Nephron (organoid): ENCODE measurements at regions not wholly inside any gene's neighbourhood (a gene's known extent, or its start where the extent isn't known, plus 50 kb on each side); places are given as distances from the start of the nearest gene placed in this dataset.
"Not testable (repeated sequence)": the region's sequence is repeated elsewhere in the genome, so short reads cannot be mapped to it uniquely, and the experiment has no call there.

Experiments
- H3K27ac Mint-ChIP-seq, 3 experiments: 2 replicates each; pipeline ENCODE4 v1.8.0; 2020; ENCODE audit warnings: mixed read lengths in 3 of 3, mild to moderate bottlenecking in 2 of 3, moderate library complexity in 1 of 3
- H3K27me3 Mint-ChIP-seq: 2 replicates; pipeline ENCODE4 v1.8.0; 2021; ENCODE audit warnings: low read depth, mild to moderate bottlenecking, moderate library complexity, mixed read lengths
- H3K36me3 Mint-ChIP-seq: 2 replicates; pipeline ENCODE4 v1.8.0; 2020; ENCODE audit warnings: low read depth, mixed read lengths
- H3K4me1 Mint-ChIP-seq: 2 replicates; pipeline ENCODE4 v1.8.0; 2020; ENCODE audit warnings: mixed read lengths
- H3K4me3 Mint-ChIP-seq, 3 experiments: 2 replicates each; pipeline ENCODE4 v1.8.0; 2020; ENCODE audit warnings: mild to moderate bottlenecking in 3 of 3, mixed read lengths in 3 of 3, moderate library complexity in 2 of 3
- H3K9me3 Mint-ChIP-seq: 2 replicates; pipeline ENCODE4 v1.8.0; 2020; ENCODE audit warnings: mixed read lengths
- TF ChIP-seq, protein P1 (sequence below), 3 experiments: fragments of 200-600 bp; sonication (generic); IDR thresholded peaks; one replicate each; pipeline ENCODE4 v1.5.0; 2021; ENCODE audit warnings: antibody characterized with exemption in 3 of 3; ENCODE audit not compliant: unreplicated experiment in 3 of 3

GRCh38 chr5:155822177-155822576, 504.8 kb upstream of the SGCD start:
- H3K27ac Mint-ChIP-seq = no peak overlapping the region
- H3K4me1 Mint-ChIP-seq = no peaks in the 10 kb centered on the region
- TF ChIP-seq, protein P1, sequence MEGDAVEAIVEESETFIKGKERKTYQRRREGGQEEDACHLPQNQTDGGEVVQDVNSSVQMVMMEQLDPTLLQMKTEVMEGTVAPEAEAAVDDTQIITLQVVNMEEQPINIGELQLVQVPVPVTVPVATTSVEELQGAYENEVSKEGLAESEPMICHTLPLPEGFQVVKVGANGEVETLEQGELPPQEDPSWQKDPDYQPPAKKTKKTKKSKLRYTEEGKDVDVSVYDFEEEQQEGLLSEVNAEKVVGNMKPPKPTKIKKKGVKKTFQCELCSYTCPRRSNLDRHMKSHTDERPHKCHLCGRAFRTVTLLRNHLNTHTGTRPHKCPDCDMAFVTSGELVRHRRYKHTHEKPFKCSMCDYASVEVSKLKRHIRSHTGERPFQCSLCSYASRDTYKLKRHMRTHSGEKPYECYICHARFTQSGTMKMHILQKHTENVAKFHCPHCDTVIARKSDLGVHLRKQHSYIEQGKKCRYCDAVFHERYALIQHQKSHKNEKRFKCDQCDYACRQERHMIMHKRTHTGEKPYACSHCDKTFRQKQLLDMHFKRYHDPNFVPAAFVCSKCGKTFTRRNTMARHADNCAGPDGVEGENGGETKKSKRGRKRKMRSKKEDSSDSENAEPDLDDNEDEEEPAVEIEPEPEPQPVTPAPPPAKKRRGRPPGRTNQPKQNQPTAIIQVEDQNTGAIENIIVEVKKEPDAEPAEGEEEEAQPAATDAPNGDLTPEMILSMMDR (IDR thresholded peaks at IDR 0.05; ENCODE audit: unreplicated experiment in 3 of 3) = no peak
- no peaks in the 10 kb centered on the region for H3K9me3 Mint-ChIP-seq
- no peaks in the 10 kb centered on the region for H3K27me3 Mint-ChIP-seq
- H3K4me3 Mint-ChIP-seq = no peak overlapping the region
- H3K36me3 Mint-ChIP-seq = no peaks in the 10 kb centered on the region

DNA sequence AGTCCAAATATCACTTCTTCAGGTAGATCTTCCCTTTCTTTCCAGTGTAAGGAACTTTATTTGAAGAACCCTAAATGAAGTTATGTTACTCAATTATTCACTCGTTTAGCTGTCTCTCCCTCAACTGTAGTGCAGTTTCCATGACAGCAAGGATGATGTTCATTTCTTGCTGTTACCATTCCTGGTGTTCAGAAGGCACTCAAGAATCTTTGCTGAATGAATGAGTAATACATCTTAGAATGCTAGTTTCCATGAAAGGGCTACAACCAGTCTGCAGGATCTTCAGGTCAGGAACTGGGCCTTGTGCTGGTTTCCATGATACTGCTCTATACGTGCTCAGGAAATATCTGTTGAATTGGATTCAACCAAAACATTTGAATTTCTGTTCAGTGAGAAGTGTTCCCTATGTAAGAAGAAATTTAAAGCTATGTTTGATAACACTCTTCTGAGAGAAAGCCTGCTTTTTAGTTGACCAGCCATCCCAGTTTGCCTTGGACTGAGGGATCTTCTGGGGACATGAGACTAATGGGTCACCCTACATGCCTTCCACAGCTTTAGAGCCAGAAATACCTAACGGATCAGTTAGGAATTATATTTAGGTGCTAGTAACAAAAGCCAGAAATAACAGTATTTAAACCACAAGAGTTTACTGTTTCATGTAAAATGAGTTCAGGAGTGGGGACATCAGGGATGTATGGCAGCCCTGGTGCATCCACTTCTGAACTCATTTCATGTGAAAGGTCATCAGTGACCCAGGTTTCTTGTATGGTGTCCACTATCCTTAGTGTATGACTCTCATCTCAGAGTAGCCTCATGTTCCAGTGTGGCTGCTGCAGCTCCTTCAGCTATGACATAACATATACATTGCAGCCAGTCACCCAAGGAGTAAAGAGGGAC, 500.1 kb upstream of the SGCD start:
- no peaks in the 10 kb centered on the region for H3K36me3 Mint-ChIP-seq
- H3K27ac Mint-ChIP-seq = no peak overlapping the region
- no peaks in the 10 kb centered on the region for H3K9me3 Mint-ChIP-seq
- H3K4me1 Mint-ChIP-seq = no peaks in the 10 kb centered on the region
- TF ChIP-seq, protein P1 (IDR thresholded peaks at IDR 0.05; ENCODE audit: unreplicated experiment in 3 of 3) = no peak
- no peak overlapping the region for H3K4me3 Mint-ChIP-seq
- H3K27me3 Mint-ChIP-seq = no peaks in the 10 kb centered on the region

DNA sequence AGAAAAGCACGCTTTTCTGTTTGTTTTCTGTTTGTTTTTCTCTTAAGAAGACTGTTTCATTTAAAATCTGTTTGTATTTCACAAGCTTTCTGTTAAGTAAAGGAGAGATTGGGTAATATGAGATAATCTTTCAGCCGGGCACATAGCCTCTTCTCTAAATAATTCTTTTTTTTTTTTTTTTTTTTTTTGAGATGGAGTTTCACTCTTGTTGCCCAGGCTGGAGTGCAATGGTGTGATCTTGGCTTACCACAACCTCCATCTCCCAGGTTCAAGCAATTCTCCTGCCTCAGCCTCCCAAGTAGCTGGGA, 499.5 kb upstream of the SGCD start:
- H3K4me1 Mint-ChIP-seq, H3K27ac Mint-ChIP-seq, H3K36me3 Mint-ChIP-seq, H3K9me3 Mint-ChIP-seq, H3K4me3 Mint-ChIP-seq, H3K27me3 Mint-ChIP-seq: not testable (repeated sequence)

GRCh38 chr5:155827949-155828348, 499.0 kb upstream of the SGCD start:
- Mint-ChIP-seq H3K27ac (no peak overlapping the region), H3K4me1 (no peaks in the 10 kb centered on the region), H3K27me3 (no peaks in the 10 kb centered on the region), H3K9me3 (no peaks in the 10 kb centered on the region), H3K36me3 (no peaks in the 10 kb centered on the region), H3K4me3 (no peak overlapping the region)
- TF ChIP-seq, protein P1 (IDR thresholded peaks at IDR 0.05; ENCODE audit: unreplicated experiment in 3 of 3) = no peak

DNA sequence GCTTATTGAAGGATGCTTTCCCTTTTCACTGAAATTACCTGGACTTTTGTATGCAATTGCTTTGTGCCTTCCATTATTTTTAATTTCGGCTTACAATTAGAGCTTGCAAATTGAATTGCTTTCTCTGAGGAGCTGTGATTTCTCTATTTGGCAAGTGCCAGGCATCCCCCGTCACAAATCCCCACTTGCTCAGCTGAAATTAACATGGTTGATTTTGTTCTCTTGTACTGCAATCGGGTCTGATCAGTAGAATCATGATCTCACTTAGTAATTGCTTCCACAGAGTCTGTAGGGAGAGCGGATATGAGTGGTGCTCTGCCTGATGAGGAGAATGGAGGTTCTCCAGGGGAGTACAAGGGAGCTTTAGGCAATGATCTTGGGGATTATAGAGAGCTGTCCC, 495.5 kb upstream of the SGCD start:
- no peak overlapping the region for H3K27ac Mint-ChIP-seq
- H3K4me1 Mint-ChIP-seq = peaks cover 11% of the 10 kb centered on the region
- no peaks in the 10 kb centered on the region for H3K36me3 Mint-ChIP-seq
- H3K9me3 Mint-ChIP-seq = no peaks in the 10 kb centered on the region
- TF ChIP-seq, protein P1 (IDR thresholded peaks at IDR 0.05; ENCODE audit: unreplicated experiment in 3 of 3) = no peak
- H3K4me3 Mint-ChIP-seq = no peak overlapping the region
- no peaks in the 10 kb centered on the region for H3K27me3 Mint-ChIP-seq

DNA sequence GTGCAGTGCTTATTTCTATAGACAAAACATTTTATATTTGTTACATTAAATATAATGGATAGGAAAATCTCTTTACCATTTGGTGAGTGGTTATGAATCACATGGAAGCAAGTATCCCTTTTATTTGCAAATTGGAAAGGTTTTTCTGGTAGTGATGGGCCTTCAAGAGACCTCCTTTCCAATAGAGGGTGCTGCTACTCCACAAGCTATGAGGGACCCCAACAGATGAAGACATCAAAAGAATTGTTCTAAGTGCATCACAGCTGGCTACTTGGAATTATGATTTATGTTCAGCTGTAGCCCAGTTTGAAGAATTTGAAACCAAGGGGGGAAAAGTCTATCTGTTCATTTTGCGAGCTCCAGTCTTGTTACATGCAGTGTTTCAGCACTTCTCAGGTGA, 493.7 kb upstream of the SGCD start:
- TF ChIP-seq, protein P1 (IDR thresholded peaks at IDR 0.05; ENCODE audit: unreplicated experiment in 3 of 3) = peak in 2 of 3 experiments; percentile 13 to 14
- Mint-ChIP-seq H3K36me3 (no peaks in the 10 kb centered on the region), H3K27ac (no peak overlapping the region), H3K4me3 (no peak overlapping the region), H3K9me3 (no peaks in the 10 kb centered on the region), H3K4me1 (peaks cover 13% of the 10 kb centered on the region), H3K27me3 (no peaks in the 10 kb centered on the region)
